Nephron (organoid): ENCODE measurements at regions not wholly inside any gene's neighbourhood (a gene's known extent, or its start where the extent isn't known, plus 50 kb on each side); places are given as distances from the start of the nearest gene placed in this dataset.

Source experiments
- H3K27ac Mint-ChIP-seq, 3 experiments: 2 replicates each; pipeline ENCODE4 v1.8.0; 2020; ENCODE audit warnings: mixed read lengths in 3 of 3, mild to moderate bottlenecking in 2 of 3, moderate library complexity in 1 of 3
- H3K27me3 Mint-ChIP-seq: 2 replicates; pipeline ENCODE4 v1.8.0; 2021; ENCODE audit warnings: low read depth, mild to moderate bottlenecking, moderate library complexity, mixed read lengths
- H3K36me3 Mint-ChIP-seq: 2 replicates; pipeline ENCODE4 v1.8.0; 2020; ENCODE audit warnings: low read depth, mixed read lengths
- H3K4me1 Mint-ChIP-seq: 2 replicates; pipeline ENCODE4 v1.8.0; 2020; ENCODE audit warnings: mixed read lengths
- H3K4me3 Mint-ChIP-seq, 3 experiments: 2 replicates each; pipeline ENCODE4 v1.8.0; 2020; ENCODE audit warnings: mild to moderate bottlenecking in 3 of 3, mixed read lengths in 3 of 3, moderate library complexity in 2 of 3
- H3K9me3 Mint-ChIP-seq: 2 replicates; pipeline ENCODE4 v1.8.0; 2020; ENCODE audit warnings: mixed read lengths
- CTCF ChIP-seq, 3 experiments: fragments of 200-600 bp; sonication (generic); IDR thresholded peaks; one replicate each; pipeline ENCODE4 v1.5.0; 2021; ENCODE audit warnings: antibody characterized with exemption in 3 of 3; ENCODE audit not compliant: unreplicated experiment in 3 of 3

GRCh38 chr12:113609692-113610469 is 138.2 kb upstream of the LHX5 start:
- H3K4me1 Mint-ChIP-seq = no peaks in the 10 kb centered on the region
- H3K27ac Mint-ChIP-seq = no peak overlapping the region
- H3K4me3 Mint-ChIP-seq = no peak overlapping the region
- peaks cover 92% of the 10 kb centered on the region for H3K27me3 Mint-ChIP-seq
- H3K36me3 Mint-ChIP-seq = no peaks in the 10 kb centered on the region
- no peak for TF ChIP-seq CTCF (IDR thresholded peaks at IDR 0.05; ENCODE audit: unreplicated experiment in 3 of 3)
- H3K9me3 Mint-ChIP-seq = peaks cover 9% of the 10 kb centered on the region

GRCh38 chr12:113604666-113605065 is 133.0 kb upstream of the LHX5 start:
- Mint-ChIP-seq H3K27ac (no peak overlapping the region), H3K4me3 (no peak overlapping the region)

GRCh38 chr12:113601656-113602263 is 130.1 kb upstream of the LHX5 start:
- Mint-ChIP-seq H3K36me3 (no peaks in the 10 kb centered on the region), H3K27me3 (peaks cover 70% of the 10 kb centered on the region), H3K4me3 (no peak overlapping the region), H3K9me3 (peaks cover 3% of the 10 kb centered on the region), H3K27ac (no peak overlapping the region), H3K4me1 (no peaks in the 10 kb centered on the region)
- no peak for TF ChIP-seq CTCF (IDR thresholded peaks at IDR 0.05; ENCODE audit: unreplicated experiment in 3 of 3)

More at GRCh38 chr12:113604666-113605065, 133.0 kb upstream of the LHX5 start:
- Mint-ChIP-seq H3K4me1 (no peaks in the 10 kb centered on the region), H3K36me3 (no peaks in the 10 kb centered on the region), H3K27me3 (peaks cover 69% of the 10 kb centered on the region), H3K9me3 (peaks cover 5% of the 10 kb centered on the region)
- no peak for TF ChIP-seq CTCF (IDR thresholded peaks at IDR 0.05; ENCODE audit: unreplicated experiment in 3 of 3)

GRCh38 chr12:113598815-113599406 is 127.2 kb upstream of the LHX5 start:
- no peak overlapping the region for H3K4me3 Mint-ChIP-seq
- TF ChIP-seq CTCF (IDR thresholded peaks at IDR 0.05; ENCODE audit: unreplicated experiment in 3 of 3) = no peak
- H3K36me3 Mint-ChIP-seq = no peaks in the 10 kb centered on the region
- H3K4me1 Mint-ChIP-seq = no peaks in the 10 kb centered on the region
- H3K27me3 Mint-ChIP-seq = peaks cover 73% of the 10 kb centered on the region
- no peak overlapping the region for H3K27ac Mint-ChIP-seq
- peaks cover 5% of the 10 kb centered on the region for H3K9me3 Mint-ChIP-seq

GRCh38 chr12:113594967-113595366 is 123.3 kb upstream of the LHX5 start:
- Mint-ChIP-seq H3K27ac (no peak overlapping the region), H3K36me3 (no peaks in the 10 kb centered on the region), H3K4me3 (no peak overlapping the region), H3K4me1 (no peaks in the 10 kb centered on the region), H3K9me3 (peaks cover 5% of the 10 kb centered on the region), H3K27me3 (peaks cover 88% of the 10 kb centered on the region)
- no peak for TF ChIP-seq CTCF (IDR thresholded peaks at IDR 0.05; ENCODE audit: unreplicated experiment in 3 of 3)
